IMR-90 (cell line): ENCODE measurements at regions not wholly inside any gene's neighbourhood (a gene's known extent, or its start where the extent isn't known, plus 50 kb on each side); places are given as distances from the start of the nearest gene placed in this dataset.

Source experiments
- ATAC-seq: fragments of 200-7000 bp; cut with Tn5 transposase; 2 replicates; pipeline ENCODE4 v1.9.1; 2020; ENCODE audit warnings: low read depth, mild to moderate bottlenecking, moderate library complexity
- BruUV-seq: library from RNA; stranded (reverse); fragments of 400-500 nt; replicated peaks from 2 replicates; lab custom pipeline; 2021; lab: Mats Ljungman, UMichigan
- CTCF ChIA-PET: fragments of 300-600 bp; formaldehyde crosslinking; extraction: SDS; loops from one replicate; lab custom pipeline; 2021; ENCODE audit warnings: antibody characterized with exemption; lab: Yijun Ruan, JAX
- POLR2A ChIA-PET: fragments of 300-600 bp; sonication (Branson Sonifier 250); formaldehyde crosslinking; loops from one replicate; lab custom pipeline; 2022; ENCODE audit warnings: antibody characterized with exemption; ENCODE audit not compliant: unreplicated experiment; lab: Charles Lee
- DNase-seq: peaks from one replicate; pipeline ENCODE4 v3.0.0; 2013
- H2AFZ ChIP-seq: replicated peaks from 2 replicates; pipeline ENCODE3; 2013; ENCODE audit warnings: low read length, mild to moderate bottlenecking; ENCODE audit not compliant: poor library complexity
- H2AK5ac ChIP-seq: 2 replicates; pipeline ENCODE4 v1.6.1; 2013; ENCODE audit warnings: low read depth, low read length, inconsistent platforms
- H2AK9ac ChIP-seq: replicated peaks from 2 replicates; pipeline ENCODE3; 2013; ENCODE audit warnings: mild to moderate bottlenecking, low read depth, low read length, moderate library complexity; ENCODE audit not compliant: poor library complexity
- H2BK120ac ChIP-seq: 2 replicates; pipeline ENCODE4 v1.6.1; 2013; ENCODE audit warnings: low read depth, low read length, inconsistent platforms
- H2BK15ac ChIP-seq: 3 replicates; pipeline ENCODE4 v1.6.1; 2013; ENCODE audit warnings: low read depth, low read length, inconsistent platforms
- H2BK20ac ChIP-seq: 2 replicates; pipeline ENCODE4 v1.6.1; 2013; ENCODE audit warnings: low read depth, mild to moderate bottlenecking, inconsistent platforms, low read length, moderate library complexity
- H2BK5ac ChIP-seq: 2 replicates; pipeline ENCODE4 v1.6.1; 2013; ENCODE audit warnings: mild to moderate bottlenecking, low read depth, low read length, inconsistent platforms; ENCODE audit not compliant: poor library complexity, severe bottlenecking
- H3K14ac ChIP-seq: replicated peaks from 2 replicates; pipeline ENCODE4 v1.6.1; 2013; ENCODE audit warnings: low read depth, low read length, inconsistent platforms
- H3K18ac ChIP-seq: 2 replicates; pipeline ENCODE4 v1.6.1; 2013; ENCODE audit warnings: low read depth, low read length, control low read depth
- H3K23ac ChIP-seq: 2 replicates; pipeline ENCODE4 v1.6.1; 2013; ENCODE audit warnings: low read depth, low read length, inconsistent platforms
- H3K27ac ChIP-seq: 2 replicates; pipeline ENCODE4 v1.5.1; 2013; ENCODE audit warnings: mild to moderate bottlenecking, control low read depth, low read length; ENCODE audit not compliant: insufficient read depth
- H3K27me3 ChIP-seq: 2 replicates; pipeline ENCODE4 v1.6.1; 2013; ENCODE audit warnings: low read length; ENCODE audit not compliant: control insufficient read depth, insufficient read depth
- H3K36me3 ChIP-seq: 2 replicates; pipeline ENCODE4 v1.6.1; 2013; ENCODE audit warnings: low read length, mixed read lengths; ENCODE audit not compliant: control insufficient read depth, insufficient read depth
- H3K4ac ChIP-seq: 2 replicates; pipeline ENCODE4 v1.6.1; 2013; ENCODE audit warnings: low read depth, low read length, inconsistent platforms
- H3K4me1 ChIP-seq: 2 replicates; pipeline ENCODE4 v1.6.1; 2013; ENCODE audit warnings: low read length, mixed read lengths; ENCODE audit not compliant: control insufficient read depth, insufficient read depth
- H3K4me2 ChIP-seq: 2 replicates; pipeline ENCODE4 v1.6.1; 2013; ENCODE audit warnings: low read depth, mild to moderate bottlenecking, control low read depth, low read length, moderate library complexity
- H3K4me3 ChIP-seq: 2 replicates; pipeline ENCODE4 v1.5.1; 2013; ENCODE audit warnings: low read depth, mild to moderate bottlenecking, control low read depth, low read length, moderate library complexity; ENCODE audit not compliant: insufficient read depth
- H3K56ac ChIP-seq: 2 replicates; pipeline ENCODE4 v1.6.1; 2013; ENCODE audit warnings: low read length, inconsistent platforms; ENCODE audit not compliant: insufficient read depth; ENCODE audit errors: extremely low read depth
- H3K79me1 ChIP-seq, 2 experiments: 2 replicates each; pipeline ENCODE4 v1.6.1; 2013; ENCODE audit warnings: low read length in 2 of 2, inconsistent platforms in 1 of 2, low read depth in 1 of 2
- H3K9ac ChIP-seq: 2 replicates; pipeline ENCODE4 v1.6.1; 2013; ENCODE audit warnings: low read depth, low read length, control low read depth
- H3K9me1 ChIP-seq: 2 replicates; pipeline ENCODE4 v1.6.1; 2013; ENCODE audit warnings: low read length, inconsistent platforms; ENCODE audit not compliant: insufficient read depth
- H3K9me3 ChIP-seq: 2 replicates; pipeline ENCODE4 v1.6.1; 2013; ENCODE audit warnings: low read length; ENCODE audit not compliant: control insufficient read depth, insufficient read depth
- H4K20me1 ChIP-seq: 2 replicates; pipeline ENCODE4 v1.6.1; 2013; ENCODE audit warnings: low read length, inconsistent platforms; ENCODE audit not compliant: insufficient read depth
- H4K5ac ChIP-seq: 2 replicates; pipeline ENCODE4 v1.6.1; 2013; ENCODE audit warnings: mild to moderate bottlenecking, low read depth, low read length, control low read depth
- H4K8ac ChIP-seq, 2 experiments: 2 replicates each; pipeline ENCODE4 v1.6.1; 2013; ENCODE audit warnings: low read depth in 2 of 2, low read length in 2 of 2, control low read depth in 1 of 2, inconsistent platforms in 1 of 2
- H4K91ac ChIP-seq: 2 replicates; pipeline ENCODE4 v1.6.1; 2013; ENCODE audit warnings: low read depth, low read length, inconsistent platforms; ENCODE audit not compliant: insufficient read depth
- BHLHE40 ChIP-seq: fragments of 150-350 bp; IDR thresholded peaks from 2 replicates; pipeline ENCODE4 v1.6.1; 2016; ENCODE audit warnings: mild to moderate bottlenecking, low read depth, low read length
- CEBPB ChIP-seq: IDR thresholded peaks from 2 replicates; pipeline ENCODE4 v1.6.1; 2012; ENCODE audit warnings: low read depth, low read length, improper control_type of control experiment
- CHD1 ChIP-seq: IDR thresholded peaks from 2 replicates; pipeline ENCODE4 v1.6.1; 2012; ENCODE audit warnings: low read depth, low read length, improper control_type of control experiment
- CTCF ChIP-seq: conservative IDR thresholded peaks from 2 replicates; pipeline ENCODE4 v1.5.1; 2012; ENCODE audit warnings: mild to moderate bottlenecking, low read depth, low read length, improper control_type of control experiment
- FOS ChIP-seq: fragments of 150-350 bp; IDR thresholded peaks from 2 replicates; pipeline ENCODE4 v1.6.1; 2016; ENCODE audit warnings: low read depth, low read length
- MXI1 ChIP-seq: IDR thresholded peaks from 2 replicates; pipeline ENCODE4 v1.6.1; 2012; ENCODE audit warnings: low read depth, mild to moderate bottlenecking, low read length, moderate library complexity, borderline replicate concordance
- POLR2A ChIP-seq: IDR thresholded peaks from 2 replicates; pipeline ENCODE4 v1.6.1; 2012; ENCODE audit warnings: mild to moderate bottlenecking, low read depth, low read length
- RAD21 ChIP-seq: IDR thresholded peaks from 2 replicates; pipeline ENCODE4 v1.6.1; 2012; ENCODE audit warnings: low read length, improper control_type of control experiment
- RCOR1 ChIP-seq: IDR thresholded peaks from 2 replicates; pipeline ENCODE4 v1.6.1; 2012; ENCODE audit warnings: mild to moderate bottlenecking, low read length, improper control_type of control experiment; ENCODE audit not compliant: insufficient replicate concordance
- SMC3 ChIP-seq: fragments of 150-350 bp; IDR thresholded peaks from 2 replicates; pipeline ENCODE4 v1.6.1; 2016; ENCODE audit warnings: low read depth, mild to moderate bottlenecking, antibody characterized with exemption, low read length, moderate library complexity
- USF2 ChIP-seq: fragments of 150-350 bp; IDR thresholded peaks from 2 replicates; pipeline ENCODE4 v1.6.1; 2017; ENCODE audit warnings: mild to moderate bottlenecking, antibody characterized with exemption, low read length, low read depth
- WGBS, 2 experiments: methylation state at CpG; one replicate each; pipeline versions ENCODE4 v1.1.5 to v1.1.7; 2013; ENCODE audit warnings: missing lambda C conversion rate in 2 of 2; ENCODE audit not compliant: insufficient read length in 1 of 2; ENCODE audit errors: extremely low coverage in 2 of 2; 5-methylcytosine and 5-hydroxymethylcytosine counted together
- dilution Hi-C: fragments of 300-500 bp; cut with HindIII; formaldehyde crosslinking; loops from one replicate; pipeline ENCODE4 v1.14.3; 2018; ENCODE audit warnings: low sequenced_read_pairs; ENCODE audit not compliant: unreplicated experiment
- in situ Hi-C: fragments of 300-500 bp; cut with MboI; formaldehyde crosslinking; loops from 3 replicates; pipeline ENCODE4 v1.14.3; 2019; ENCODE audit warnings: low sequenced_read_pairs, inconsistent platforms, mixed read lengths
- intact Hi-C: fragments of 100-400 bp; cut with micrococcal nuclease; formaldehyde crosslinking; loops from 2 replicates; pipeline ENCODE4 v1.10.0; 2022

- Histone ChIP-seq H3K9me3 (no peaks in the 10 kb centered on the region), H2AK9ac (no peak overlapping the region), H2AFZ (no peak overlapping the region), H4K20me1 (no peaks in the 10 kb centered on the region), H3K23ac (no peak overlapping the region), H3K4ac (no peak overlapping the region), H2BK5ac (no peak overlapping the region), H3K4me1 (no peaks in the 10 kb centered on the region), H4K5ac (no peak overlapping the region), H4K91ac (no peak overlapping the region), H3K14ac (no peak overlapping the region), H3K4me3 (no peak overlapping the region), H3K4me2 (no peak overlapping the region), H3K9ac (no peak overlapping the region), H3K27me3 (peaks cover 11% of the 10 kb centered on the region), H2BK120ac (no peak overlapping the region), H3K79me1 (no peaks in the 10 kb centered on the region), H3K56ac (no peak overlapping the region), H3K36me3 (no peaks in the 10 kb centered on the region), H2BK20ac (no peak overlapping the region), H3K9me1 (no peaks in the 10 kb centered on the region), H4K8ac (no peak overlapping the region), H2BK15ac (no peak overlapping the region), H3K27ac (no peak overlapping the region), H2AK5ac (no peak overlapping the region), H3K18ac (no peak overlapping the region)
- ChIA-PET CTCF (interaction anchor here (0.7 kb wide), 1 partner anchor 300 kb away, joined by 4 read pairs; no protein-coding TSS in a partner anchor), POLR2A (no interaction called here)
- intact Hi-C loops, result no loop called here
- no peak for DNase-seq
- WGBS, 2 experiments, result no CpG with 5 or more reads among the region's 4 CpGs
- dilution Hi-C loops, result no loop called here
- no peak for TF ChIP-seq FOS
- TF ChIP-seq CTCF, result no peak
- no peak for TF ChIP-seq CHD1
- TF ChIP-seq CEBPB, result no peak
- TF ChIP-seq MXI1, result no peak
- no peak for TF ChIP-seq USF2
- no peak for TF ChIP-seq SMC3
- TF ChIP-seq BHLHE40, result no peak
- no peak for TF ChIP-seq POLR2A
- no peak for TF ChIP-seq RAD21
- no peak for TF ChIP-seq RCOR1
- no TSS peak for BruUV-seq
- ATAC-seq, result no peak
- in situ Hi-C loops, result no loop called here
Observed at GRCh38 chr13:31442571-31442970, 242.8 kb downstream of the B3GLCT start.
